ENCODE measurements at regions not wholly inside any gene's neighbourhood (a gene's known extent, or its start where the extent isn't known, plus 50 kb on each side); places are given as distances from the start of the nearest gene placed in this dataset.

DNA sequence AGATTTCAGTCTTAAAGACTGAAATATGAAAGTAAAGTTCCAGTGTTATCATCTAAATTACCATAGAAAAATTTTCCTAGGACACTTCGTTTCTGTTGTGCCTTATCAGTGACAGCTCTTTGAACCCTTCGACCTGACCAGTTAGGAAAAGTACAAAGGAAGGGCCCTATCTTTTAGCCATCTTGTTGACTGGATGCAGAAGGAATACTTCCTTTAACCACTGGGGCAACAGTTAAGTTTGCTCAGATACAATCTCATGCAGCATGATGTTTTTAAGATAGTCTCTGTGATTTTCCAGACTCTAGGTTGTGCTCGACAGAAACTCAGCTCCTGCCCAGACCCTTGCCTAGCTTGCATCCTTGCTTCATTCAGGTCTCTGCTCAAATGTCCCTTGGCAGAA is 210.5 kb upstream of the RPS6KA3 start:
- Mint-ChIP-seq H3K27me3 (ENCODE audit: low read depth) (peaks cover 3% of the 10 kb centered on the region), H3K36me3 (ENCODE audit: low read depth) (no peaks in the 10 kb centered on the region), H3K27ac (no peak overlapping the region), H3K4me1 (ENCODE audit: low read depth) (no peaks in the 10 kb centered on the region), H3K4me3 (no peak overlapping the region), H3K9me3 (ENCODE audit: insufficient read depth) (no peaks in the 10 kb centered on the region)
- DNase-seq (no peak), ATAC-seq (no peak)
- CTCF ChIA-PET: no interaction called here
- POLR2A ChIA-PET: no interaction called here

DNA sequence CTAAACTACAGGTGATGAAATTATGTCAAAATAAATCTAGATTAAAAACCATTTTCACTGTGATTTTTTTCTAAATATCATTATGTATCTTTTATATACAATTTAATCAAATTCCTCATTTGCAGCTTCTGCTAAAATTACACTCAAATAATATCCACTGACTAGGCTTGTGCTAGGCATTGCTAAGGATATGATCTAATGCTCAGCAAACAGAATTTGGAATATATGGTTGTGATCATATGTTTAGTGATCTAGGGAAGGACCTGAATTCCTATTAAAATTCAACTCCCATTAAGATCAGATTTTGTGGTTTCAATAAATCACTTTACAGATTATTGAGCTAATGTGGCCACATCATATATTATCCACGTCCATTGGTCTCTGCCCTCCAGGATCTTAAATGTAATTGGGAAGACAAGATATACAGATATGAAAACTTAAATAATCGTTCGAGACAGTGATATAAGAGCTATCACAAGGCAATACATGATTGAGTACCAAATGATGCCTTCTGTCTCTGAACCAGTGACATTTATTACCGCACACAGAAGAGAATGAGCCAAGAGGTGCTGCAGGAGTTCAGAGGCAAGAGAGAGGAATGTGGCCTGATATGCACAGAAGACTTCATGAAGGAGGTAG is 206.0 kb upstream of the RPS6KA3 start:
- Mint-ChIP-seq H3K4me3 (no peak overlapping the region), H3K9me3 (ENCODE audit: insufficient read depth) (no peaks in the 10 kb centered on the region), H3K27me3 (ENCODE audit: low read depth) (peaks cover 3% of the 10 kb centered on the region), H3K4me1 (ENCODE audit: low read depth) (no peaks in the 10 kb centered on the region), H3K27ac (no peak overlapping the region), H3K36me3 (ENCODE audit: low read depth) (no peaks in the 10 kb centered on the region)
- ChIA-PET POLR2A (no interaction called here), CTCF (no interaction called here)
- no peak for DNase-seq
- ATAC-seq: no peak

DNA sequence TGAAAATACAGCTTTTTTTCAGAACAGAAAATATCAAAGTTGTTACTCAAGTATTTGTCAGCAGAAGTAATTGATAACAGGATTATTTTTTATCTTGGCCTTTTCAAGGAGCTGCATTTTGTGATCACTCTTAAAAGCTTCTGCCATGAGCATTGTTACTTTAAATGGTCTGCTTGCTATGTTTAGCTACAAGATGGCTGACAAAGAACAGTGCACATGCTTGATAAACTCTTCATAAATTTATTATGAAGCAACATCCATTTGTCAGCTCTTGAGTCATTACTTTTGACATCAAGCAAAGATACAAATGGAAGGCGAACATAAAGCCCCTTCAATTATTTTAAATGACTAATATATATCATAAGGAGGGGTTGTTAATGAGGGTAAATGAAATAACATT is 205.4 kb upstream of the RPS6KA3 start:
- peaks cover 3% of the 10 kb centered on the region for H3K27me3 Mint-ChIP-seq (ENCODE audit: low read depth)
- no peaks in the 10 kb centered on the region for H3K9me3 Mint-ChIP-seq (ENCODE audit: insufficient read depth)
- no peak overlapping the region for H3K4me3 Mint-ChIP-seq
- H3K27ac Mint-ChIP-seq: no peak overlapping the region
- ChIA-PET POLR2A (no interaction called here), CTCF (no interaction called here)
- ATAC-seq: no peak
- H3K36me3 Mint-ChIP-seq (ENCODE audit: low read depth): no peaks in the 10 kb centered on the region
- no peak for DNase-seq
- no peaks in the 10 kb centered on the region for H3K4me1 Mint-ChIP-seq (ENCODE audit: low read depth)

DNA sequence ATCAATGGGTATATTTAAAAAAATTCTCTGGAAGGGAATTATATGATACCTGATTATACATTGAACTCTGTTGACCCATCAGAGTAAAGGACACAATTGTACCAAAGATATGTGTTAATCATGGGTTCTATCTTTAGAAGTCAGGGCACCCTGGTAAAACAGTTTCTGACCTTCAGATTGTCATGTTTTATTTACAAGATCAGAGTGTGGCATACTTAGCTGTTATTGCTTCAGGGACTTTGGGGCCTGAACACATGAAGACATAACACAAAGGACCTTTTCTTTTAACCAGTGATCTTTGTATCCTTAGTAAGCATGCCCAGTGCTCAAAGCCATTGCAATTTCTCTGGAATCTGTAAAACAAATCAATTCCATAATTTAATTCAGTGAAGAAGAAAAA is 204.8 kb upstream of the RPS6KA3 start:
- POLR2A ChIA-PET: no interaction called here
- CTCF ChIA-PET: no interaction called here
- H3K27me3 Mint-ChIP-seq (ENCODE audit: low read depth): no peaks in the 10 kb centered on the region

DNA sequence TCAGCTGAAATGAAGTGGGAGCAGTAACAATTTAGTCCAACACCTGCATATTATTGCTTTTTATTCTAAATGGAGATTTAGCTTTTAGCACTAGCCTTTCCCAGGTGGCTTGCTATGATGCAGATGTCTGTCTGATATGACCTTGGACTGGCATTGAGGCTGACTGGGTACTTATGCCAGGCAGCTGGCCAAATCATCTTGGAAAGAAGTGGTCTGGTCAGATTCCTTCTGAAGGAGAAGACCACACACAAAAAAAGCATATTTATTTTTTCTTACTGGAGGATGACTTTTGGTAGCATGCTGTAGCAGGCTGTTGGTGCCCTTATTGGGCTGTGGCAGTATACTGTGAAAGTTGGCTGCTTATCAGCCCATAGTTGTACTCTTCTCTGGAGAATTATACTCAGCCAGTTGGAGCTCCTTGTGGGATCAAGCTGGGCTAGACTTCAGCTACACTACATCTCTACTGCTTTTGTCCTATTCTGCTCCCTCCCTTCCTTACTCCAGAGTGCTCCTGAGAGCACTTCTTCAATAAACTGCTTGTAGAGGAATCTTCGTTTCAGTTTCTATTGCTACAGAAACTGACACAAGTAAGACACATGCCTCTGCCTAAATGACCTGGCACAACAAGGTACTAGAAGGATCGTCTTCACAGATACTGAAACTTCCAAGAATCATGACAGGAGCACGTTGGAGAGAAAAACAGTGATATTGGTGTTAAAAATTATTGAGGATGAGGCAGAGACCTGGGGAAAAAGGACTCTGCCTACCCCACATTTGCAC is 196.8 kb upstream of the RPS6KA3 start:
- peak overlapping the region; percentile 34 for H3K27ac Mint-ChIP-seq
- ChIA-PET CTCF (interaction anchor here (2.1 kb wide), 1 partner anchor 10 kb away, joined by 10 read pairs; no protein-coding TSS in a partner anchor), POLR2A (no interaction called here)
- DNase-seq: no peak
- no peak for ATAC-seq
- no peaks in the 10 kb centered on the region for H3K27me3 Mint-ChIP-seq (ENCODE audit: low read depth)
- no peak overlapping the region for H3K4me3 Mint-ChIP-seq
- H3K4me1 Mint-ChIP-seq (ENCODE audit: low read depth): peaks cover 32% of the 10 kb centered on the region
- peaks cover 8% of the 10 kb centered on the region for H3K9me3 Mint-ChIP-seq (ENCODE audit: insufficient read depth)
- H3K36me3 Mint-ChIP-seq (ENCODE audit: low read depth): peaks cover 3% of the 10 kb centered on the region

More for the DNA sequence above, 204.8 kb upstream of the RPS6KA3 start:
- H3K4me1 Mint-ChIP-seq (ENCODE audit: low read depth): no peaks in the 10 kb centered on the region
- H3K36me3 Mint-ChIP-seq (ENCODE audit: low read depth): no peaks in the 10 kb centered on the region
- DNase-seq (no peak), ATAC-seq (no peak)
- no peak overlapping the region for H3K27ac Mint-ChIP-seq
- H3K4me3 Mint-ChIP-seq: no peak overlapping the region
- H3K9me3 Mint-ChIP-seq (ENCODE audit: insufficient read depth): no peaks in the 10 kb centered on the region

DNA sequence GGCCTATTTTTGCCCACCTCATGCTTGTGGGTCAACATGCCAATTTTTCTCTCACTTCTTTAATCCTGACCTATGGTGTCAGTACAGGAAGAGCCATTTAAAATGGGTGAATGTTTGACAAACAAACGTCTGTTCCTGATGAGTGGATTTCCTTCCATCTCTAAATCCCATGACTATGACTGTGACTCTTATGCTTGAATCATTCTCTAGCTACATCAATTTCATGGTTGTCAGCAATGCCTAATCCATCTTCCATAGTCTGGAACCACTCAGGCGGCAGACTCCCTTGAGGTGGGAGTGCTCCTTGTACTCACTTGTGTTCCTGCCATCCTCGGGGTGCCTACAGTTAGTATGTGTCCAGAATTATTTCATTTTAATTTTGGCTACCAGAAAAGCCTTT is 194.9 kb upstream of the RPS6KA3 start:
- Mint-ChIP-seq H3K27ac (no peak overlapping the region), H3K27me3 (ENCODE audit: low read depth) (no peaks in the 10 kb centered on the region)

DNA sequence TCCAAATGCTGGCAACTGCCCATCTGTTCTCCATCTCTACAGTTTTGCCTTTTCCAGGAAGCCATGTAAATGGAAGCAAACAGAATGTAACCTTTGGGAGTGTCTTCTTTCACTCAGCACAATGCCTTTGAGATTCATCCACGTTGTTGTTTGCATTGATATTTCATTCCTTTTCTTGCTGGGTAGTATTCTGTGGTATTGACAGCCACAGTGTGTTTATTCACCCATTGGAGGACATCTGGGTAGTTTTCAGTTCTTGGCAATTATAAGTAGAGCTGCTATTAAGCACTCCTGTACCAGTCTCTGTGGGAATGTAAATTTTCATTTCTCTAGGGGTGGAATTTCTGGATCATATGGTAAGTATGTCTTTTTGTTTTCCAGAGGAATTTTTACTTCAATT is 194.3 kb upstream of the RPS6KA3 start:
- H3K4me1 Mint-ChIP-seq (ENCODE audit: low read depth): peaks cover 34% of the 10 kb centered on the region
- ATAC-seq (no peak), DNase-seq (no peak)
- H3K9me3 Mint-ChIP-seq (ENCODE audit: insufficient read depth): peaks cover 8% of the 10 kb centered on the region
- no peak overlapping the region for H3K4me3 Mint-ChIP-seq
- no peaks in the 10 kb centered on the region for H3K27me3 Mint-ChIP-seq (ENCODE audit: low read depth)
- POLR2A ChIA-PET: no interaction called here
- H3K36me3 Mint-ChIP-seq (ENCODE audit: low read depth): peaks cover 3% of the 10 kb centered on the region
- CTCF ChIA-PET: no interaction called here
- no peak overlapping the region for H3K27ac Mint-ChIP-seq

More for the DNA sequence above, 194.9 kb upstream of the RPS6KA3 start:
- Mint-ChIP-seq H3K4me1 (ENCODE audit: low read depth) (peaks cover 34% of the 10 kb centered on the region), H3K9me3 (ENCODE audit: insufficient read depth) (peaks cover 8% of the 10 kb centered on the region), H3K36me3 (ENCODE audit: low read depth) (peaks cover 3% of the 10 kb centered on the region), H3K4me3 (no peak overlapping the region)
- ATAC-seq: no peak
- CTCF ChIA-PET: no interaction called here
- POLR2A ChIA-PET: no interaction called here
- no peak for DNase-seq

DNA sequence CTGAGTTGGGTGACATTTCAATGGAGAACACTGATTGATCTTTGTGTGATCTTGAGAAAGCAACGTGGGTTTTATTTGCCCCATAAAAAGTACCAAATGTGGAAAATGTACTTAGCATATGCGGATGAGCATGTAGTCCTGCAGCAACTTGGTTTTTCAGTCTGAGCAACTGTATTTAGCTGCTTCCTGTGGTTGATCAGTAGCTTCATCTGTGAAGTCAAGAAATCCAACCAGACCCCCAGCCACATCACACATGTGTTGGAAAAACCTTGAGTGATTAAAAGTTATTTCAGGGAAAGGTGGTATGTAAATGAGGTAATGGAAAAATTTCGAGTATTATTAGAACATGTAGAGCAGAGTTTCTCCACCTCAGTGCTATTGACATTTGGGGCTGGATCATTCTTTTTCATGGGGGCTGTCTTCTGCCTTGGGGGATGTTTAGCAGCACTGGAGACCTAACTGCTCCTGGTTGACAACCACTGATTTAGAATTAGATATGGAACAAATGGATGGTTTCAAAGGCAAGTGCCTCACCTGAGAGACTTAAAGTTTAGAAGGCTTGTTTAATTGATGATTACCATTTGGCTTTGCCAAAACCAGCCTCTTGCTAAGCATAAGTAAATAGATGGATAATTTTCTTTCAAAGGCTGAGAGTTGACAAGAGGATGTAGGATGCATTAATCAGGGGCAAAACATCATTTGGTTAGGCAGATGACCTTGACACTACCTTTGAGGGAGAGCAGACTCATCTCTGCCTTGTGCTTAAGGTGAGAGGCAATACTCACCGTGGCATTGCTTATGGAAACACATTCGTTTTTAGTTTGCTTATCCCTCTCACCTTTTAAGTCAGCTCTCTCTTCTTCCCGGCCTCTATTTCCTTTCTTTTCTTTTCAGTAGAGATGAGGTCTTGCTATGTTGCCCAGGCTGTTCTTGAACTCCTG is 193.0 kb upstream of the RPS6KA3 start:
- Mint-ChIP-seq H3K27ac (peak overlapping the region; percentile 46), H3K27me3 (ENCODE audit: low read depth) (no peaks in the 10 kb centered on the region), H3K36me3 (ENCODE audit: low read depth) (no peaks in the 10 kb centered on the region), H3K4me1 (ENCODE audit: low read depth) (peaks cover 42% of the 10 kb centered on the region), H3K4me3 (no peak overlapping the region), H3K9me3 (ENCODE audit: insufficient read depth) (peaks cover 3% of the 10 kb centered on the region)
- DNase-seq (peak; percentile 27), ATAC-seq (peak; percentile 47)
- POLR2A ChIA-PET: no interaction called here
- CTCF ChIA-PET: interaction anchor here (1.2 kb wide), 1 partner anchor 56 kb away, joined by 3 read pairs; no protein-coding TSS in a partner anchor

DNA sequence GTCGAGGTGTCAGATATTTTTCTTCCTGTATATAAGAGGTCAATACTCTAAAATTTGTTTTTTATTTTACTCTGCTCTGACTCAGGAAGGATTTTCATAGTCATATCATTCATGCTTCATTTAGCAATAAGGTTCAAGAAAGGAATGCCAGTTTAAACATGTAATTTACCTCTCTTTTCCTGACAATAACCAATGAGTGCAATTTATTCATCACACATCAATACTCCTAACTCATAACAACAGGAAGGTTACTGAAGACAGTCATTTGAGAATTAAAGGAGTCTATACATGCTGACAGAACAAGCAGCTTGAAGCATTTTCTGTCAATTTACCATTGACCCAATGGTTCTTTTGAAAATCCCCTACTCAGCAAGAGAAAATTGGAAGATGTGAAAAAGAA is 190.3 kb upstream of the RPS6KA3 start:
- Mint-ChIP-seq H3K36me3 (ENCODE audit: low read depth) (no peaks in the 10 kb centered on the region), H3K4me1 (ENCODE audit: low read depth) (peaks cover 58% of the 10 kb centered on the region), H3K27ac (no peak overlapping the region), H3K27me3 (ENCODE audit: low read depth) (no peaks in the 10 kb centered on the region), H3K9me3 (ENCODE audit: insufficient read depth) (no peaks in the 10 kb centered on the region), H3K4me3 (no peak overlapping the region)
- DNase-seq (no peak), ATAC-seq (no peak)
- POLR2A ChIA-PET: no interaction called here
- CTCF ChIA-PET: no interaction called here

DNA sequence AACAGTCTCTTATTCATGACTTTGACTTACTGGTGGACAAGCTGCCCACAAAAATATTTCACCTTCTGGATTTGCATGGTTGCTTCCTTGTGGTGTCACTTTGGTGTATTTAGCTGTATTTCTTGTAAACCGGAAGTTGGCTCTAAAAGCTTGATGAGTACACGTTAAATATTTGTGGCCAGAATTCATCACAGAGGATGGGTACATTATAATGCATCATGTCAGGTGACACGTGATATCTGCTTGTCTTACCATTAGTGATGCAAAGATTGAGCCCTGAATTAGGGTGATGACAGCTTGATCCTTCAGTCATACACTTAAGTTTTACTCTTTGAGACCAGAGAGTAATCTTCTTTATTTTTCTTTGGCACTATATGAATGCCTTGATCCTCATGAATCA is 188.3 kb upstream of the RPS6KA3 start:
- H3K4me3 Mint-ChIP-seq: no peak overlapping the region
- ChIA-PET CTCF (interaction anchor here (1.2 to 2.8 kb wide), 2 partner anchors 8 to 10 kb away, joined by 3 to 10 read pairs; no protein-coding TSS in a partner anchor), POLR2A (no interaction called here)
- H3K4me1 Mint-ChIP-seq (ENCODE audit: low read depth): peaks cover 56% of the 10 kb centered on the region
- peaks cover 2% of the 10 kb centered on the region for H3K36me3 Mint-ChIP-seq (ENCODE audit: low read depth)
- DNase-seq (no peak), ATAC-seq (no peak)
- no peaks in the 10 kb centered on the region for H3K9me3 Mint-ChIP-seq (ENCODE audit: insufficient read depth)
- no peak overlapping the region for H3K27ac Mint-ChIP-seq
- no peaks in the 10 kb centered on the region for H3K27me3 Mint-ChIP-seq (ENCODE audit: low read depth)

DNA sequence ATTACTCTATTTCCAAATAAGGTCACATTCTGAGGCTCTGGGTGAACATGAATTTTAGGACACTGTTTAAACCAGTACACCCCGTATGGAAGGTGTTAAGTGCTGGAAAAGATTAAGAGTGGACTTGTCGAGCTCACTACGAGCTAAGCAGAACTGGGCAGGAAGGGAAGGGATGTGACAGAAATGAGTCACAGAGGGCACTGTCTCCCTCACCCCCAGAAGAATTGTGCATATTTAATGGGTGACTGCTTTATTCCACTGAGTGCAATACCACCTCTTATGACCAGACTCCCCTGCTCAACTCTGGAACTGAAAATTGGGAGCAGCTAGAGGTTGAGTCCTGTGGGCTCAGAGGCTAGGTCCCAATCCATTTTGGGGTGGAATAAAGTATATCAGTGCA is 187.4 kb upstream of the RPS6KA3 start:
- no peak overlapping the region for H3K4me3 Mint-ChIP-seq
- peak overlapping the region; percentile 68 for H3K27ac Mint-ChIP-seq
- ChIA-PET CTCF (interaction anchor here (2.4 to 2.8 kb wide), 2 partner anchors 9 to 11 kb away, joined by 8 to 10 read pairs; no protein-coding TSS in a partner anchor), POLR2A (no interaction called here)
- ATAC-seq: peak; percentile 79
- DNase-seq: no peak
- no peaks in the 10 kb centered on the region for H3K9me3 Mint-ChIP-seq (ENCODE audit: insufficient read depth)
- H3K4me1 Mint-ChIP-seq (ENCODE audit: low read depth): peaks cover 50% of the 10 kb centered on the region
- H3K27me3 Mint-ChIP-seq (ENCODE audit: low read depth): no peaks in the 10 kb centered on the region
- H3K36me3 Mint-ChIP-seq (ENCODE audit: low read depth): peaks cover 2% of the 10 kb centered on the region

DNA sequence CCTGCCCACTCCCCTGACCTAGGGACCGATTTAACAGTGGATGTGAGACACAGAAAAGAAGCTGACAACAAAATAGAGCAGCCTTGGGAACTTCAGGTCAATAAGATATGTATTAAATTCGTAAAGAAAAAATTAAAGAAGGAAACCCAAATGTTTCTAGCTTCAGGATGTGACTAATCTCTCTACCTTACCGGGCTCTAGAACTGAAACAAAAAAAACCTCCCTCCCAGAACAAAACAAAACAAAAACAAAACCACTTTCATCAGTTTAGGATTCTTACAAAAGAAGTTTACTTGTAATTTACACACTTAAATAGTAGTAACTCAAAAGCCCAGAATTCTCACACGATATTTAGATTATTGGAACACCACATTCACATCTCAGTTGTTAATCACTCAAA is 185.8 kb upstream of the RPS6KA3 start:
- ChIA-PET POLR2A (no interaction called here), CTCF (interaction anchor here (1.1 to 2.8 kb wide), 4 partner anchors 9 to 201 kb away, joined by 3 to 10 read pairs (median 6); no protein-coding TSS in a partner anchor)
- DNase-seq: no peak
- peaks cover 54% of the 10 kb centered on the region for H3K4me1 Mint-ChIP-seq (ENCODE audit: low read depth)
- peak overlapping the region; percentile 38 for H3K4me3 Mint-ChIP-seq
- H3K27me3 Mint-ChIP-seq (ENCODE audit: low read depth): no peaks in the 10 kb centered on the region
- peak; percentile 63 for ATAC-seq
- H3K27ac Mint-ChIP-seq: peak overlapping the region; percentile 89
- peaks cover 2% of the 10 kb centered on the region for H3K36me3 Mint-ChIP-seq (ENCODE audit: low read depth)
- no peaks in the 10 kb centered on the region for H3K9me3 Mint-ChIP-seq (ENCODE audit: insufficient read depth)

Measured in activated CD8-positive, alpha-beta T cell treated with anti-CD3 and anti-CD28 coated beads, Interleukin-2, amount 10 ng/mL, durations not matched to agents 7 days and 5 days (primary cell).